ENCODE measurements at regions not wholly inside any gene's neighbourhood (a gene's known extent, or its start where the extent isn't known, plus 50 kb on each side); places are given as distances from the start of the nearest gene placed in this dataset.

- Histone ChIP-seq H4K20me1 (ENCODE audit: insufficient read depth) (no peaks in the 10 kb centered on the region), H3K27me3 (ENCODE audit: insufficient read depth, low read depth) (no peaks in the 10 kb centered on the region), H3K27ac (no peak overlapping the region), H3K4me2 (no peak overlapping the region), H3K4me1 (replicated peaks; ENCODE audit: insufficient read depth) (peaks cover 8% of the 10 kb centered on the region; the same call in 1 of the 2 replicates), H3K9me3 (ENCODE audit: insufficient read depth, low read depth) (peaks cover 15% of the 10 kb centered on the region; the same call in 1 of the 2 replicates), H3K4me3 (no peak overlapping the region), H2AFZ (no peak overlapping the region), H3K36me3 (ENCODE audit: low read depth) (no peaks in the 10 kb centered on the region), H3F3A (ENCODE audit: insufficient read depth, low read depth) (no peaks in the 10 kb centered on the region), H3K79me2 (ENCODE audit: low read depth) (no peaks in the 10 kb centered on the region), H3K9me2 (ENCODE audit: insufficient read depth) (no peaks in the 10 kb centered on the region)
- BruUV-seq (replicated peaks), result no TSS peak
- intact Hi-C loops (cut with micrococcal nuclease; ENCODE audit: unreplicated experiment), result no loop called here
- ChIA-PET POLR2A (ENCODE audit: unreplicated experiment) (no interaction called here), CTCF (interaction anchor here (1.2 kb wide), 1 partner anchor 271 kb away, joined by 3 read pairs; no protein-coding TSS in a partner anchor)
- DNase-seq, result no peak
- no peak for TF ChIP-seq EZH2 (IDR thresholded peaks at IDR 0.05; ENCODE audit: low read depth)
- no peak for TF ChIP-seq CTCF (conservative IDR thresholded peaks at IDR 0.05)
These were observed 271.9 kb upstream of the TBL1XR1 start for GRCh38 chr3:177469216-177469615.

- H3K9me3 ChIP-seq (ENCODE audit: insufficient read depth, low read depth), result peaks cover 15% of the 10 kb centered on the region; the same call in 1 of the 2 replicates
- no peak overlapping the region for H3K4me2 ChIP-seq
- H3K36me3 ChIP-seq (ENCODE audit: low read depth), result no peaks in the 10 kb centered on the region
- no peak for DNase-seq
- H3K9me2 ChIP-seq (ENCODE audit: insufficient read depth), result no peaks in the 10 kb centered on the region
- H4K20me1 ChIP-seq (ENCODE audit: insufficient read depth), result no peaks in the 10 kb centered on the region
- 0 out of 2 replicates have a peak, but pooled peaks cover 8% of the 10 kb centered on the region for H3K4me1 ChIP-seq (replicated peaks; ENCODE audit: insufficient read depth)
- ChIA-PET POLR2A (ENCODE audit: unreplicated experiment) (interaction anchor here (0.5 to 0.7 kb wide), 2 partner anchors 27 to 197 kb away, joined by 4 to 5 read pairs; no protein-coding TSS in a partner anchor), CTCF (no interaction called here)
- no TSS peak for BruUV-seq (replicated peaks)
- H3F3A ChIP-seq (ENCODE audit: insufficient read depth, low read depth), result no peaks in the 10 kb centered on the region
- no peaks in the 10 kb centered on the region for H3K27me3 ChIP-seq (ENCODE audit: insufficient read depth, low read depth)
- no peaks in the 10 kb centered on the region for H3K79me2 ChIP-seq (ENCODE audit: low read depth)
- no peak overlapping the region for H3K27ac ChIP-seq
- intact Hi-C loops (cut with micrococcal nuclease; ENCODE audit: unreplicated experiment), result loop anchor here (10.0 kb wide), 1 partner anchor 914 kb away; no protein-coding TSS in a partner anchor
- H3K4me3 ChIP-seq, result no peak overlapping the region
- TF ChIP-seq CTCF (conservative IDR thresholded peaks at IDR 0.05), result no peak
- no peak overlapping the region for H2AFZ ChIP-seq
These were observed 273.1 kb upstream of the TBL1XR1 start for GRCh38 chr3:177470197-177470941.

GRCh38 chr3:177471733-177472480 is 274.6 kb upstream of the TBL1XR1 start:
- H3K36me3 ChIP-seq (ENCODE audit: low read depth), result no peaks in the 10 kb centered on the region
- H3K4me2 ChIP-seq, result no peak overlapping the region
- CTCF ChIA-PET, result no interaction called here
- no peak for DNase-seq
- H3K79me2 ChIP-seq (ENCODE audit: low read depth), result no peaks in the 10 kb centered on the region
- H3K4me3 ChIP-seq, result no peak overlapping the region
- no TSS peak for BruUV-seq (replicated peaks)
- H4K20me1 ChIP-seq (ENCODE audit: insufficient read depth), result no peaks in the 10 kb centered on the region
- no peak overlapping the region for H3K27ac ChIP-seq
- no peaks in the 10 kb centered on the region for H3F3A ChIP-seq (ENCODE audit: insufficient read depth, low read depth)
- H3K9me3 ChIP-seq (ENCODE audit: insufficient read depth, low read depth), result peaks cover 11% of the 10 kb centered on the region; the same call in 1 of the 2 replicates
- H3K27me3 ChIP-seq (ENCODE audit: insufficient read depth, low read depth), result no peaks in the 10 kb centered on the region
- H3K9me2 ChIP-seq (ENCODE audit: insufficient read depth), result no peaks in the 10 kb centered on the region
- POLR2A ChIA-PET (ENCODE audit: unreplicated experiment), result interaction anchor here (0.6 kb wide), 1 partner anchor 96 kb away, joined by 4 read pairs; no protein-coding TSS in a partner anchor
- no peak for TF ChIP-seq EZH2 (IDR thresholded peaks at IDR 0.05; ENCODE audit: low read depth)
- no peak for TF ChIP-seq CTCF (conservative IDR thresholded peaks at IDR 0.05)
- H3K4me1 ChIP-seq (replicated peaks; ENCODE audit: insufficient read depth), result peaks cover 11% of the 10 kb centered on the region
- no peak overlapping the region for H2AFZ ChIP-seq
- intact Hi-C loops (cut with micrococcal nuclease; ENCODE audit: unreplicated experiment), result loop anchor here (10.0 kb wide), 1 partner anchor 913 kb away; no protein-coding TSS in a partner anchor

Data from PC-9 (cell line).